ENCODE measurements at regions not wholly inside any gene's neighbourhood (a gene's known extent, or its start where the extent isn't known, plus 50 kb on each side); places are given as distances from the start of the nearest gene placed in this dataset.

DNA sequence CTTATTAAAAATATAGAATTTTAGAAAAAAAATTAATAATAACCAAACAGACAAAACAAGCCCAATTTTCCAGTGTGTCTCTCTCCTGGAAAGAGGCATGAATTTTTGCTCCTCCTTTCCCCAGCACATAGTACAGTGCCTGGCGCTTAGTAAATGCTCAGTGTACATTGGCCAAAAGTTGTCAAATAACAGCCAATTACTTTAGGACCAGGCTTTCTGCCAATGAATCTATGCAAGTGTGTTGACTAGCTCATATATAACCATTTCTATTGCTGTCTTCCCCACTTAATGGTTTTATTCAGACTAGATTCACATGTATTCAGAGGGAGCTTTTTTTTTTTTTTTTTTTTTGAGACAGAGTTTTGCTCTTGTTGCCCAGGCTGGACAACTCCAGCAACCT, 120.1 kb upstream of the CD180 start:
- 91% methylated on average over 1 of the region's 1 CpG for whole genome bisulfite sequencing

DNA sequence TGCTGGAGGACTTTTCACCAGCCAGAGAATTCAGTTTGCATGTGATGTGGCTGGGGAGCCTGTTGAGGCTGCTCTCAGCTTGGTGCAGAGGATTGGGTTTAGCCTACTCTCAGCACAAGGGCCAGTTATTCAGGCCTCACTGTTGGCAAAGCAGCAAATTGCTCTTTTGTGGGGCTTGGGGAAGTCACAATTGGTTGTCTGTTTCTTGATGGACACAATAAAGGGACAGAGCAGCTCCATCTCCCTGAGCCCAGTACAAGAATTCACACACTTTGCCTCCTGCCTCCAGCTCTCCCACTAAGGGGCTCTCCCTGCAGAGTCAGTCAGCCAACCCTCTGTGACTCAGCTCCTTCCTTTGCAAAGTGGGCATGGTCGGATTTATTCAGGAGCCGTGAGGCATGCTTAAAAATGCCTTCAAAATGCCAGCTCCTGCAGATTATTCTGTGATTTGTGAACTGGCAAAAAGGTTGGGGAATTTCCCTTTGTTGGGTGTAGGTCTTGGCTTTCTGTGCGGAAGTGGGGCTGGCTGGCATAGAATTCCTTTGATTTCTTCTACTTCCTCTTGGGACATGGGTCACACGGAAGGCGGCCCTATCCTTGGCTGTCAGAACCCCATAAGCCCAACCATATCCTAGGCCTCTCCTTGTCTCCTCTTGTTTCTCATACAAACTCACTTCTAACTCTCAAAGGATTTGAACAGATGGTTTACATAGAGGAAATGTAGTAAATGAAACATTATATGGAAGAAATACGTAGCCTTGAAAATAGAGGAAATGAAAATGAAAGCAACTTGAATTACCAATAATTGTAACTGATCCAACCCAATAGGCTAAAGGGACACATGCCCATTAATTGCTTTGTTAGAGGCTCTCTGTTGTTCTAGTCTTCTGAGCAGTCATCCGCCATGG, 118.7 kb upstream of the CD180 start:
- WGBS, result 84% methylated on average over 7 of the region's 7 CpGs
- no peaks in the 10 kb centered on the region for H3K36me3 ChIP-seq (ENCODE audit: control insufficient read depth in 4 of 4, insufficient read depth in 3 of 4, low read depth in 1 of 4, low read length in 3 of 4)
- no peaks in the 10 kb centered on the region for H3K9me3 ChIP-seq (ENCODE audit: control insufficient read depth in 4 of 4, low read length in 3 of 4)
- H3K27me3 ChIP-seq (ENCODE audit: control insufficient read depth in 4 of 4, insufficient read depth in 4 of 4, low read length in 3 of 4), result no peaks in the 10 kb centered on the region
- TF ChIP-seq RAD21 (IDR thresholded peaks at IDR 0.05), result no peak
- no peak for TF ChIP-seq RXRA (IDR thresholded peaks at IDR 0.05)
- DNase-seq (ENCODE audit: low spot score), result no peak
- no peak overlapping the region for H3K27ac ChIP-seq (ENCODE audit: low read depth in 1 of 2, low read length in 2 of 2)
- H3K4me1 ChIP-seq (ENCODE audit: control insufficient read depth in 4 of 4, insufficient read depth in 4 of 4, low read length in 3 of 4), result no peaks in the 10 kb centered on the region
- no peak overlapping the region for H3K4me3 ChIP-seq (ENCODE audit: low read depth in 1 of 3, low read length in 3 of 3)
- H3K9ac ChIP-seq (ENCODE audit: low read depth in 1 of 2, low read length in 2 of 2), result no peak overlapping the region

More for the DNA sequence above, 120.1 kb upstream of the CD180 start:
- Histone ChIP-seq H3K27ac (ENCODE audit: low read depth in 1 of 2, low read length in 2 of 2) (no peak overlapping the region), H3K4me1 (ENCODE audit: control insufficient read depth in 4 of 4, insufficient read depth in 4 of 4, low read length in 3 of 4) (no peaks in the 10 kb centered on the region), H3K36me3 (ENCODE audit: control insufficient read depth in 4 of 4, insufficient read depth in 3 of 4, low read depth in 1 of 4, low read length in 3 of 4) (no peaks in the 10 kb centered on the region), H3K27me3 (ENCODE audit: control insufficient read depth in 4 of 4, insufficient read depth in 4 of 4, low read length in 3 of 4) (no peaks in the 10 kb centered on the region), H3K9ac (ENCODE audit: low read depth in 1 of 2, low read length in 2 of 2) (no peak overlapping the region), H3K9me3 (ENCODE audit: control insufficient read depth in 4 of 4, low read length in 3 of 4) (no peaks in the 10 kb centered on the region), H3K4me3 (ENCODE audit: low read depth in 1 of 3, low read length in 3 of 3) (no peak overlapping the region)
- DNase-seq (ENCODE audit: low spot score), result no peak
- TF ChIP-seq RXRA (IDR thresholded peaks at IDR 0.05), result no peak
- no peak for TF ChIP-seq SP1 (IDR thresholded peaks at IDR 0.05)
- TF ChIP-seq YY1 (IDR thresholded peaks at IDR 0.05), result no peak
- TF ChIP-seq FOXA1 (IDR thresholded peaks at IDR 0.05), result no peak
- TF ChIP-seq, protein P1, sequence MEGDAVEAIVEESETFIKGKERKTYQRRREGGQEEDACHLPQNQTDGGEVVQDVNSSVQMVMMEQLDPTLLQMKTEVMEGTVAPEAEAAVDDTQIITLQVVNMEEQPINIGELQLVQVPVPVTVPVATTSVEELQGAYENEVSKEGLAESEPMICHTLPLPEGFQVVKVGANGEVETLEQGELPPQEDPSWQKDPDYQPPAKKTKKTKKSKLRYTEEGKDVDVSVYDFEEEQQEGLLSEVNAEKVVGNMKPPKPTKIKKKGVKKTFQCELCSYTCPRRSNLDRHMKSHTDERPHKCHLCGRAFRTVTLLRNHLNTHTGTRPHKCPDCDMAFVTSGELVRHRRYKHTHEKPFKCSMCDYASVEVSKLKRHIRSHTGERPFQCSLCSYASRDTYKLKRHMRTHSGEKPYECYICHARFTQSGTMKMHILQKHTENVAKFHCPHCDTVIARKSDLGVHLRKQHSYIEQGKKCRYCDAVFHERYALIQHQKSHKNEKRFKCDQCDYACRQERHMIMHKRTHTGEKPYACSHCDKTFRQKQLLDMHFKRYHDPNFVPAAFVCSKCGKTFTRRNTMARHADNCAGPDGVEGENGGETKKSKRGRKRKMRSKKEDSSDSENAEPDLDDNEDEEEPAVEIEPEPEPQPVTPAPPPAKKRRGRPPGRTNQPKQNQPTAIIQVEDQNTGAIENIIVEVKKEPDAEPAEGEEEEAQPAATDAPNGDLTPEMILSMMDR (IDR thresholded peaks at IDR 0.05; ENCODE audit: low read depth, low read length, missing input control), result no peak
- TF ChIP-seq, protein P2, sequence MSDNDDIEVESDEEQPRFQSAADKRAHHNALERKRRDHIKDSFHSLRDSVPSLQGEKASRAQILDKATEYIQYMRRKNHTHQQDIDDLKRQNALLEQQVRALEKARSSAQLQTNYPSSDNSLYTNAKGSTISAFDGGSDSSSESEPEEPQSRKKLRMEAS (IDR thresholded peaks at IDR 0.05), result no peak
- no peak for TF ChIP-seq HNF4A (conservative IDR thresholded peaks at IDR 0.05)
- TF ChIP-seq HNF4G (IDR thresholded peaks at IDR 0.05), result no peak
- no peak for TF ChIP-seq NR2F2 (IDR thresholded peaks at IDR 0.05)
- no peak for TF ChIP-seq JUND (IDR thresholded peaks at IDR 0.05)
- no peak for TF ChIP-seq RAD21 (IDR thresholded peaks at IDR 0.05)
- no peak for TF ChIP-seq FOXA2 (IDR thresholded peaks at IDR 0.05)
- TF ChIP-seq EGR1 (IDR thresholded peaks at IDR 0.05; ENCODE audit: low read depth in 2 of 2), result no peak
- TF ChIP-seq, protein P3, sequence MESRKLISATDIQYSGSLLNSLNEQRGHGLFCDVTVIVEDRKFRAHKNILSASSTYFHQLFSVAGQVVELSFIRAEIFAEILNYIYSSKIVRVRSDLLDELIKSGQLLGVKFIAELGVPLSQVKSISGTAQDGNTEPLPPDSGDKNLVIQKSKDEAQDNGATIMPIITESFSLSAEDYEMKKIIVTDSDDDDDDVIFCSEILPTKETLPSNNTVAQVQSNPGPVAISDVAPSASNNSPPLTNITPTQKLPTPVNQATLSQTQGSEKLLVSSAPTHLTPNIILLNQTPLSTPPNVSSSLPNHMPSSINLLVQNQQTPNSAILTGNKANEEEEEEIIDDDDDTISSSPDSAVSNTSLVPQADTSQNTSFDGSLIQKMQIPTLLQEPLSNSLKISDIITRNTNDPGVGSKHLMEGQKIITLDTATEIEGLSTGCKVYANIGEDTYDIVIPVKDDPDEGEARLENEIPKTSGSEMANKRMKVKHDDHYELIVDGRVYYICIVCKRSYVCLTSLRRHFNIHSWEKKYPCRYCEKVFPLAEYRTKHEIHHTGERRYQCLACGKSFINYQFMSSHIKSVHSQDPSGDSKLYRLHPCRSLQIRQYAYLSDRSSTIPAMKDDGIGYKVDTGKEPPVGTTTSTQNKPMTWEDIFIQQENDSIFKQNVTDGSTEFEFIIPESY (IDR thresholded peaks at IDR 0.05), result no peak
- no peak for TF ChIP-seq TAF1 (conservative IDR thresholded peaks at IDR 0.05)

DNA sequence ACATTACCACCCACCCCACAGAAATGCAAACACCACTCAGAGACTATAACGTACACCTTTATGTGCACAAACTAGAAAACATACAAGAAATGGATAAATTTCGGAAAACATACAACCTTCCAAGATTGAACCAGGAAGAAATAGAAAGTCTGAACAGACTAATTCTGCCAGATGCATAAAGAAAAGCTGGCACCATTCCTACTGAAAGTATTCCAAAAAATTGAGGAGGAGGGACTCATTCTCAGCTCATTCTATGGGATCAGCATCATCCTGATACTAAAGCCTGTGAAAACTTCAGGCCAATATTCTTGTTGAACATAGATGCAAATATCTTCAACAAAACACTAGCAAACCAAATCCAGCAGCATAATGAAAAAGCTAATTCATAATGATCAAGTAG, 115.1 kb upstream of the CD180 start:
- Histone ChIP-seq H3K9me3 (ENCODE audit: control insufficient read depth in 4 of 4, low read length in 3 of 4) (no peaks in the 10 kb centered on the region), H3K4me3 (ENCODE audit: low read depth in 1 of 3, low read length in 3 of 3) (no peak overlapping the region), H3K27me3 (ENCODE audit: control insufficient read depth in 4 of 4, insufficient read depth in 4 of 4, low read length in 3 of 4) (no peaks in the 10 kb centered on the region), H3K27ac (ENCODE audit: low read depth in 1 of 2, low read length in 2 of 2) (no peak overlapping the region), H3K9ac (ENCODE audit: low read depth in 1 of 2, low read length in 2 of 2) (no peak overlapping the region), H3K4me1 (ENCODE audit: control insufficient read depth in 4 of 4, insufficient read depth in 4 of 4, low read length in 3 of 4) (no peaks in the 10 kb centered on the region), H3K36me3 (ENCODE audit: control insufficient read depth in 4 of 4, insufficient read depth in 3 of 4, low read depth in 1 of 4, low read length in 3 of 4) (no peaks in the 10 kb centered on the region)
- DNase-seq (ENCODE audit: low spot score), result no peak
- WGBS, result 91% methylated on average over 2 of the region's 2 CpGs
- no peak for TF ChIP-seq RXRA (IDR thresholded peaks at IDR 0.05)
- no peak for TF ChIP-seq YY1 (IDR thresholded peaks at IDR 0.05)
- no peak for TF ChIP-seq NR2F2 (IDR thresholded peaks at IDR 0.05)
- TF ChIP-seq, protein P3 (IDR thresholded peaks at IDR 0.05), result no peak
- TF ChIP-seq, protein P4, sequence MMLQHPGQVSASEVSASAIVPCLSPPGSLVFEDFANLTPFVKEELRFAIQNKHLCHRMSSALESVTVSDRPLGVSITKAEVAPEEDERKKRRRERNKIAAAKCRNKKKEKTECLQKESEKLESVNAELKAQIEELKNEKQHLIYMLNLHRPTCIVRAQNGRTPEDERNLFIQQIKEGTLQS (IDR thresholded peaks at IDR 0.05), result no peak
- TF ChIP-seq, protein P1 (IDR thresholded peaks at IDR 0.05; ENCODE audit: low read depth, low read length, missing input control), result no peak
- TF ChIP-seq EGR1 (IDR thresholded peaks at IDR 0.05; ENCODE audit: low read depth in 2 of 2), result no peak
- no peak for TF ChIP-seq SP1 (IDR thresholded peaks at IDR 0.05)
- TF ChIP-seq TAF1 (conservative IDR thresholded peaks at IDR 0.05), result no peak
- TF ChIP-seq JUND (IDR thresholded peaks at IDR 0.05), result no peak
- no peak for TF ChIP-seq HNF4A (conservative IDR thresholded peaks at IDR 0.05)
- TF ChIP-seq, protein P2 (IDR thresholded peaks at IDR 0.05), result no peak
- TF ChIP-seq FOXA2 (IDR thresholded peaks at IDR 0.05), result no peak
- TF ChIP-seq RAD21 (IDR thresholded peaks at IDR 0.05), result no peak
- no peak for TF ChIP-seq HNF4G (IDR thresholded peaks at IDR 0.05)
- no peak for TF ChIP-seq FOXA1 (IDR thresholded peaks at IDR 0.05)

Data from liver (tissue), 8 donors.